ENCODE measurements at regions not wholly inside any gene's neighbourhood (a gene's known extent, or its start where the extent isn't known, plus 50 kb on each side); places are given as distances from the start of the nearest gene placed in this dataset.

- TF ChIP-seq, protein P1, sequence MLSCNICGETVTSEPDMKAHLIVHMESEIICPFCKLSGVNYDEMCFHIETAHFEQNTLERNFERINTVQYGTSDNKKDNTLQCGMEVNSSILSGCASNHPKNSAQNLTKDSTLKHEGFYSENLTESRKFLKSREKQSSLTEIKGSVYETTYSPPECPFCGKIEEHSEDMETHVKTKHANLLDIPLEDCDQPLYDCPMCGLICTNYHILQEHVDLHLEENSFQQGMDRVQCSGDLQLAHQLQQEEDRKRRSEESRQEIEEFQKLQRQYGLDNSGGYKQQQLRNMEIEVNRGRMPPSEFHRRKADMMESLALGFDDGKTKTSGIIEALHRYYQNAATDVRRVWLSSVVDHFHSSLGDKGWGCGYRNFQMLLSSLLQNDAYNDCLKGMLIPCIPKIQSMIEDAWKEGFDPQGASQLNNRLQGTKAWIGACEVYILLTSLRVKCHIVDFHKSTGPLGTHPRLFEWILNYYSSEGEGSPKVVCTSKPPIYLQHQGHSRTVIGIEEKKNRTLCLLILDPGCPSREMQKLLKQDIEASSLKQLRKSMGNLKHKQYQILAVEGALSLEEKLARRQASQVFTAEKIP (CRISPR knock-in tag; IDR thresholded peaks at IDR 0.05; ENCODE audit: borderline replicate concordance) = no peak
- TF ChIP-seq SOX6 (IDR thresholded peaks at IDR 0.05) = no peak
- no peak for TF ChIP-seq SOX6 (CRISPR knock-in tag; IDR thresholded peaks at IDR 0.05)
- TF ChIP-seq TMF1 (CRISPR knock-in tag; IDR thresholded peaks at IDR 0.05; ENCODE audit: low read depth) = no peak
- no peak for TF ChIP-seq FOSL1 (CRISPR knock-in tag; IDR thresholded peaks at IDR 0.05; ENCODE audit: borderline replicate concordance)
- peak; percentile 72 for TF ChIP-seq CTCF (CRISPR knock-in tag; IDR thresholded peaks at IDR 0.05)
- no peak for TF ChIP-seq ZNF777 (CRISPR knock-in tag; IDR thresholded peaks at IDR 0.05)
- no peak for TF ChIP-seq SATB2 (CRISPR knock-in tag; IDR thresholded peaks at IDR 0.05)
- TF ChIP-seq HOXA5 (CRISPR knock-in tag; IDR thresholded peaks at IDR 0.05) = no peak
- no peak for TF ChIP-seq ZFYVE20 (CRISPR knock-in tag; IDR thresholded peaks at IDR 0.05; ENCODE audit: borderline replicate concordance, low read depth)
- TF ChIP-seq, protein P2, sequence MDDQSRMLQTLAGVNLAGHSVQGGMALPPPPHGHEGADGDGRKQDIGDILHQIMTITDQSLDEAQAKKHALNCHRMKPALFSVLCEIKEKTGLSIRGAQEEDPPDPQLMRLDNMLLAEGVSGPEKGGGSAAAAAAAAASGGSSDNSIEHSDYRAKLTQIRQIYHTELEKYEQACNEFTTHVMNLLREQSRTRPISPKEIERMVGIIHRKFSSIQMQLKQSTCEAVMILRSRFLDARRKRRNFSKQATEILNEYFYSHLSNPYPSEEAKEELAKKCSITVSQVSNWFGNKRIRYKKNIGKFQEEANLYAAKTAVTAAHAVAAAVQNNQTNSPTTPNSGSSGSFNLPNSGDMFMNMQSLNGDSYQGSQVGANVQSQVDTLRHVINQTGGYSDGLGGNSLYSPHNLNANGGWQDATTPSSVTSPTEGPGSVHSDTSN (CRISPR knock-in tag; IDR thresholded peaks at IDR 0.05; ENCODE audit: borderline replicate concordance) = no peak
- TF ChIP-seq ATF3 (CRISPR knock-in tag; IDR thresholded peaks at IDR 0.05) = no peak
- no peak for TF ChIP-seq ZNF253 (CRISPR knock-in tag; IDR thresholded peaks at IDR 0.05; ENCODE audit: borderline replicate concordance)
- no peak for TF ChIP-seq ZNF235 (CRISPR knock-in tag; IDR thresholded peaks at IDR 0.05; ENCODE audit: borderline replicate concordance)
- TF ChIP-seq ZNF430 (CRISPR knock-in tag; IDR thresholded peaks at IDR 0.05) = no peak
- TF ChIP-seq STAG1 (CRISPR knock-in tag; IDR thresholded peaks at IDR 0.05) = peak; percentile 79
- TF ChIP-seq BCL6 (CRISPR knock-in tag; IDR thresholded peaks at IDR 0.05) = no peak
- TF ChIP-seq RAD51 (IDR thresholded peaks at IDR 0.05; ENCODE audit: borderline replicate concordance) = no peak
These were observed 177.5 kb downstream of the MTCL1 start (continued) for GRCh38 chr18:8882632-8883408.
